ENCODE measurements at regions not wholly inside any gene's neighbourhood (a gene's known extent, or its start where the extent isn't known, plus 50 kb on each side); places are given as distances from the start of the nearest gene placed in this dataset.
"Not testable (repeated sequence)": the region's sequence is repeated elsewhere in the genome, so short reads cannot be mapped to it uniquely, and the experiment has no call there.

DNA sequence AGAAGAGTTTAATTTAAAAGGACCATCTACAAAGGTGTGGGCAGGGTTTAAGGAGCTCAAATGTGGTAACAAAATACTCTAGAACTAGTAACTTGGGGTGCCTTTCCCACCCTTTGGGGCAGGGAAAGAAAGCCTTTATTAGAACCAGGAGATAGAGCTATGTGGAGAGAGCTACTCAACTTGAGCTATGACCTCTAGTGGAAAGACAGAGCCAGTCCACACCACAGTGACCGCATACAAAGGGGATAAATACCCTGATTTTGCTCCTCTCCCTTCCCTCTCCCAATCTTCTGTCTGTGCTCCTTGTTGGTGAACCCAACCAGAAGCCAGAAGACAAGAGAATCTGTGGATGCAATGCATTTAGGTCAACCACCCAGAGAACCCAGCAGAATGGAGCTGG, 54.4 kb upstream of the JAK1 start:
- DNase-seq (ENCODE audit: low read depth, low spot score), result no peak
- H3K27me3 ChIP-seq (ENCODE audit: insufficient read depth, insufficient read length), result no peaks in the 10 kb centered on the region
- TF ChIP-seq YY1 (IDR thresholded peaks at IDR 0.05; ENCODE audit: insufficient read depth, insufficient read length) (no peak), ZNF274 (IDR thresholded peaks at IDR 0.05; ENCODE audit: low read depth, low read length) (no peak), SUZ12 (IDR thresholded peaks at IDR 0.05; ENCODE audit: extremely low read depth, insufficient read depth, insufficient read length) (no peak)
- no peak overlapping the region for H3K4me3 ChIP-seq (ENCODE audit: insufficient read length, low read depth)
- H3K36me3 ChIP-seq (ENCODE audit: insufficient read depth, insufficient read length, low read length), result no peaks in the 10 kb centered on the region
- H3K9ac ChIP-seq (ENCODE audit: insufficient read length, low read depth), result no peak overlapping the region
- no peaks in the 10 kb centered on the region for H3K4me1 ChIP-seq (ENCODE audit: insufficient read depth, insufficient read length)
- H3K9me3 ChIP-seq (ENCODE audit: insufficient read depth, low read length), result no peaks in the 10 kb centered on the region

DNA sequence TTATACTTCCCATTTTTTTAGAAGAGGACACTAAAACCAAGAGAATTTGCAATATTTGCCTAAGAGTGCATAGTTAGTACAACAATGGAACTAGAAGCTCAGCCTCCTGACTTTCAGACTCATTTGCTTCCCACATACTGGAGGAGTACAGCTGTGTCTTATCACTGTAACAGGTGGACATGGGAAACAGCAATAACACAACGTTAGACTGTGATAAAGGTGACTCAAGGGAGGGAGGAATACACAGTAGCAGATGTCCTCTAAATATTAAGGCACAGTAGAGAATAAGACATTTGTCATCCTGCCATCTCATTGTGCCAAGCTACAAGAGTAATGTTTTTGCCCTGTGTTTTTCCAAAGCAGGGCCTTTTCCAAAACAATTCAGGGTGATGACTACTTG, 55.4 kb upstream of the JAK1 start:
- Histone ChIP-seq H3K9ac (ENCODE audit: insufficient read length, low read depth) (no peak overlapping the region), H3K27me3 (ENCODE audit: insufficient read depth, insufficient read length) (no peaks in the 10 kb centered on the region), H3K4me3 (ENCODE audit: insufficient read length, low read depth) (no peak overlapping the region), H3K9me3 (ENCODE audit: insufficient read depth, low read length) (no peaks in the 10 kb centered on the region), H3K36me3 (ENCODE audit: insufficient read depth, insufficient read length, low read length) (no peaks in the 10 kb centered on the region), H3K4me1 (ENCODE audit: insufficient read depth, insufficient read length) (no peaks in the 10 kb centered on the region)
- TF ChIP-seq YY1 (IDR thresholded peaks at IDR 0.05; ENCODE audit: insufficient read depth, insufficient read length), result no peak
- no peak for TF ChIP-seq SUZ12 (IDR thresholded peaks at IDR 0.05; ENCODE audit: extremely low read depth, insufficient read depth, insufficient read length)
- TF ChIP-seq ZNF274 (IDR thresholded peaks at IDR 0.05; ENCODE audit: low read depth, low read length), result no peak
- no peak for DNase-seq (ENCODE audit: low read depth, low spot score)

DNA sequence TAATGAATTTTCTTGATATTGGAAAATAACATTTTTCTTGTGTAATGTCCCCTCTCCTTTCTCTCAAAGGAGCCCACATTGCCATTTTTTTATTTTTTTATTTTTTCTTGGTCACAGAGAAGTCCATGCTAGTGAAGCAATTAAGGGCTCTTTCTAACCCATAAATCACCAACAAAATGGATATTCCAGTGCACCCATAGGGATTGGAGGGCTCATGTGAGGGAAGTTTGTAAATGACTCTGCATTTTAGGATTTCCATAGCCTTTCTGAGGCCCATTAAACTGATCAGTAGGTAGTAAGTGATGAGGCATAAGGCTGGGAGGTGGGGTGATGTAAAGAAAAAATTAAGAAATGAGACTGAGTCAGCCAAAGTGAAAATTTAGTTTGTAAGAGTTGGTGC, 55.9 kb upstream of the JAK1 start:
- no peaks in the 10 kb centered on the region for H3K27me3 ChIP-seq (ENCODE audit: insufficient read depth, insufficient read length)
- H3K4me3 ChIP-seq (ENCODE audit: insufficient read length, low read depth), result no peak overlapping the region
- no peak for TF ChIP-seq YY1 (IDR thresholded peaks at IDR 0.05; ENCODE audit: insufficient read depth, insufficient read length)
- TF ChIP-seq ZNF274 (IDR thresholded peaks at IDR 0.05; ENCODE audit: low read depth, low read length), result no peak
- TF ChIP-seq SUZ12 (IDR thresholded peaks at IDR 0.05; ENCODE audit: extremely low read depth, insufficient read depth, insufficient read length), result no peak
- H3K9ac ChIP-seq (ENCODE audit: insufficient read length, low read depth), result no peak overlapping the region
- DNase-seq (ENCODE audit: low read depth, low spot score), result no peak
- no peaks in the 10 kb centered on the region for H3K4me1 ChIP-seq (ENCODE audit: insufficient read depth, insufficient read length)
- H3K36me3 ChIP-seq (ENCODE audit: insufficient read depth, insufficient read length, low read length), result no peaks in the 10 kb centered on the region
- H3K9me3 ChIP-seq (ENCODE audit: insufficient read depth, low read length), result no peaks in the 10 kb centered on the region

DNA sequence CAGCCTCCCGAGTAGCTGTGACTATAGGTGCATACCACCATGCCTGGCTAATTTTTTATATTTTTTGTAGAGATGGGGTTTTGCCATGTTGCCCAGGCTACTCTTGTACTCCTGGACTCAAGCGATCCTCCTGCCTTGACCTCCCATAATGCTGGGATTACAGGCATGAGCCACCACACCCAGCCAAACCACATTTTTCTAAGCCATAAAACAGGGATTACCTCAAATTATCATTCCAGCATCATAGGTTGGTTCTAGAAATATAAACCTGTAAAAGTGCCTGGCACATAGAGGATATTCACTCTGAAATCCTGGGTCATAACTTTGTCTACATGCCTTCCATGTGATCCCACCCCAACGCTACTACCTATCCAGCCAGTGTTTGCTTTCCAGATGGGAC, 59.4 kb upstream of the JAK1 start:
- no peak for DNase-seq (ENCODE audit: low read depth, low spot score)
- no peak for TF ChIP-seq SUZ12 (IDR thresholded peaks at IDR 0.05; ENCODE audit: extremely low read depth, insufficient read depth, insufficient read length)
- no peak for TF ChIP-seq YY1 (IDR thresholded peaks at IDR 0.05; ENCODE audit: insufficient read depth, insufficient read length)
- TF ChIP-seq ZNF274 (IDR thresholded peaks at IDR 0.05; ENCODE audit: low read depth, low read length), result no peak
- Histone ChIP-seq H3K27me3 (ENCODE audit: insufficient read depth, insufficient read length) (no peaks in the 10 kb centered on the region), H3K9ac (ENCODE audit: insufficient read length, low read depth) (no peak overlapping the region), H3K9me3 (ENCODE audit: insufficient read depth, low read length) (no peaks in the 10 kb centered on the region), H3K36me3 (ENCODE audit: insufficient read depth, insufficient read length, low read length) (no peaks in the 10 kb centered on the region), H3K4me1 (ENCODE audit: insufficient read depth, insufficient read length) (no peaks in the 10 kb centered on the region), H3K4me3 (ENCODE audit: insufficient read length, low read depth) (no peak overlapping the region)

DNA sequence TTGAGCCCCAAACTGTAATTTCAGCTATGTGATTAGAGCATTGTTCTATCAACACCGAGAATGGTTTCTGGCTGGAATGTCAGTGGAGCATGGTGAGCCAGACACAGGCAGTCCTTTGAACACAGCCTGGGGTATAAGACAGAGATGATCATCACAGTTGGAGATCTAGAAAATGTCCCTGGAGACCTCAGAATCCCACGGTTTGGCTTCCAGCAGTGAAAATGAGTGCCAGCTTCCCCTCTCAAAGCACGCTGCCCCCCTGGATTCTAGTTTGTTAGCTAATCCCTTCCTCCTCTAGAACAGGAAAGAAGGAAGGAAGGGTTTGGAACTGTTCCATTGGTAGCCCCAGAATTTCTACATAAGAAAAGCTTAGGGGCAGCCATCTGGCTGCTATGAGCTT, 59.9 kb upstream of the JAK1 start:
- H3K4me1 ChIP-seq (ENCODE audit: insufficient read depth, insufficient read length), result no peaks in the 10 kb centered on the region
- DNase-seq (ENCODE audit: low read depth, low spot score), result peak; percentile 55
- no peaks in the 10 kb centered on the region for H3K27me3 ChIP-seq (ENCODE audit: insufficient read depth, insufficient read length)
- no peak overlapping the region for H3K4me3 ChIP-seq (ENCODE audit: insufficient read length, low read depth)
- TF ChIP-seq YY1 (IDR thresholded peaks at IDR 0.05; ENCODE audit: insufficient read depth, insufficient read length), result no peak
- TF ChIP-seq SUZ12 (IDR thresholded peaks at IDR 0.05; ENCODE audit: extremely low read depth, insufficient read depth, insufficient read length), result no peak
- no peak for TF ChIP-seq ZNF274 (IDR thresholded peaks at IDR 0.05; ENCODE audit: low read depth, low read length)
- no peaks in the 10 kb centered on the region for H3K9me3 ChIP-seq (ENCODE audit: insufficient read depth, low read length)
- H3K36me3 ChIP-seq (ENCODE audit: insufficient read depth, insufficient read length, low read length), result no peaks in the 10 kb centered on the region
- H3K9ac ChIP-seq (ENCODE audit: insufficient read length, low read depth), result no peak overlapping the region

DNA sequence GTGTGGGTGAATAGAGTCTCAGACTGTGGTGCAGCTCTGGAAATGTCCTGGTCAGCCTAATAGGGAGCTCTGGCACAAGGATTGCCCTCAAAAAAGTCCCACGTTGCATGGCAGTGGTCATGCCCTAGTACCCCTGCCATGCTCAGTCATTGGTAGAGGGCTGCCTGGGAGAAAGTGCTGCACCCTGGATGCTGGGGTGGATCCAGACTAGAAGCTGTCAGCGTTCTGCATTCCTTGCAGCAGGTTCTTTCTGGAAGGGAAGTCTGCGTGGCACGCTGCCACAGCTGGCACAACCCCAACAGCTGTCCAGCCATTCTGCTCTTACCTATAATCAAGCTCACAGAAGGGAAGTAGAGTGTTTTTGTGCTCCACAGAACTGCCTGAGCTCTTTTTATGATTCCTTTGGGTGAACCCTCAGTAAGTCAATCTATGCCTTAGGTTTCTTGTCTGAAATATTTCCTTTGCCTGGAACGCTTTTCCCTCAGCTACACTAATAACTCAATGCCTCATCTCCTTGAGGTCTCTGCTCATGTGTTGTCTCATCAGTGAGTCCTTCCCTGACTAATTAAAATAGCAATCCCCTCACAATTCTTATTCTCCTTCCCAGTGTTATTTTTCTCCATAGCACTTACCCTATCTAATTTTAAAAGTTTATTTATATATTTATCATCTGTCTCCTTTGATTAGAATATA, 61.5 kb upstream of the JAK1 start:
- no peak overlapping the region for H3K9ac ChIP-seq (ENCODE audit: insufficient read length, low read depth)
- H3K9me3 ChIP-seq (ENCODE audit: insufficient read depth, low read length), result no peaks in the 10 kb centered on the region
- no peak overlapping the region for H3K4me3 ChIP-seq (ENCODE audit: insufficient read length, low read depth)
- H3K36me3 ChIP-seq (ENCODE audit: insufficient read depth, insufficient read length, low read length), result no peaks in the 10 kb centered on the region
- no peak for DNase-seq (ENCODE audit: low read depth, low spot score)
- no peaks in the 10 kb centered on the region for H3K27me3 ChIP-seq (ENCODE audit: insufficient read depth, insufficient read length)
- no peaks in the 10 kb centered on the region for H3K4me1 ChIP-seq (ENCODE audit: insufficient read depth, insufficient read length)
- TF ChIP-seq YY1 (IDR thresholded peaks at IDR 0.05; ENCODE audit: insufficient read depth, insufficient read length) (no peak), ZNF274 (IDR thresholded peaks at IDR 0.05; ENCODE audit: low read depth, low read length) (no peak), SUZ12 (IDR thresholded peaks at IDR 0.05; ENCODE audit: extremely low read depth, insufficient read depth, insufficient read length) (no peak)

DNA sequence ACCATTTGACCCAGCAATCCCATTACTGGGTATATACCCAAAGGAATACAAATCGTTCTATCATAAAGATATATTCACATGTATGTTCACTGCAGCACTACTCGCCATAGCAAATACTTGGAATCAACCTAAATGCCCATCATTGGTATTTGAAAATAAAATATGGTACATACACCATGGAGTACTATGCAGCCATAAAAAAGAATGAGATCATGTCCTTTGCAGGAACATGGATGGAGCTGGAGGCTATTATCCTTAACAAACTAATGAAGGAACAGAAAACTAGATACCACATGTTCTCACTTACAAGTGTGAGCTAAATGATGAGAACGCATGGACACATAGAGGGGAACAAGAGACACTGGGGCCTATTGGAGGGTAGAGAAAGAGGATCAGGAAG, 63.1 kb upstream of the JAK1 start:
- H3K36me3 ChIP-seq (ENCODE audit: insufficient read depth, insufficient read length, low read length); H3K4me1 ChIP-seq (ENCODE audit: insufficient read depth, insufficient read length); H3K9ac ChIP-seq (ENCODE audit: insufficient read length, low read depth); H3K27me3 ChIP-seq (ENCODE audit: insufficient read depth, insufficient read length); DNase-seq (ENCODE audit: low read depth, low spot score); H3K9me3 ChIP-seq (ENCODE audit: insufficient read depth, low read length); H3K4me3 ChIP-seq (ENCODE audit: insufficient read length, low read depth): not testable (repeated sequence)

DNA sequence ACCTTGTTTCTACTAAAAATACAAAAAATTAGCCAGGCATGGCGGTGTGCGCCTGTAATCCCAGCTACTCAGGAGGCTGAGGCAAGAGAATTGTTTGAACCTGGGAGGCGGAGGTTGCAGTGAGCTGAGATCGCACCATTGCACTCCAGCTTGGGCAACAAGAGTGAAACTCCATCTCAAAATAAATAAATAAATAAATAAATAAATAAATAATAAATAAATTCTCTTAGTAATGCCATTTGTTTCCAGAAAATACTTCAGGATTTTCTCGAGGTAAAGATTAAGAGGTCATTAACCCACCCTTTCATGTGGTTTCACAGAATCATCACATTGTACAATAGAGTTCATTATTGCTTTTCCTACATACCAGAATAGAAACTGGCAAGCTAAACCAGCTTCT, 68.5 kb upstream of the JAK1 start:
- not testable (repeated sequence) for DNase-seq (ENCODE audit: low read depth, low spot score); H3K4me3 ChIP-seq (ENCODE audit: insufficient read length, low read depth); H3K9ac ChIP-seq (ENCODE audit: insufficient read length, low read depth); H3K36me3 ChIP-seq (ENCODE audit: insufficient read depth, insufficient read length, low read length); H3K4me1 ChIP-seq (ENCODE audit: insufficient read depth, insufficient read length); H3K9me3 ChIP-seq (ENCODE audit: insufficient read depth, low read length); H3K27me3 ChIP-seq (ENCODE audit: insufficient read depth, insufficient read length)

Measured in NT2/D1 (cell line).